ENCODE measurements at regions not wholly inside any gene's neighbourhood (a gene's known extent, or its start where the extent isn't known, plus 50 kb on each side); places are given as distances from the start of the nearest gene placed in this dataset.
"Not testable (repeated sequence)": the region's sequence is repeated elsewhere in the genome, so short reads cannot be mapped to it uniquely, and the experiment has no call there.

DNA sequence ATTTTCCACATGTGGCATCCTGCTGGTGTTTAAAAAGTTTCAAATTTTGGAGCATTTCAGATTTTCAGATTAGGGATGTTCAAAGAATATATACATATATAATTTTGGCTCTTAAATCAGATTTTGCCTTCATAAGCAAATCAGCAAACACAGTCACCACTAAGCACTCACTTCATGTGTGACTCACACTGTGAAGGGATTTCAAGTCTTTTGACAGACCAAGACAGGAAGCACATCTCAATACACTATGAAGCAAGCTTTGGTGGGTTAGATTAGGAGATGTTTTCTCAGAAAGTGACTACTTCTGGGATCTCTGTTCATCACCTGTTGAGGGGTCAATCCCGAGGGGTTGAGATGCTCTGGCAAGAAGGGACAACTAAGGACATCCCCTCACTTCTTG lies 227.8 kb upstream of the RBBP8 start:
- DNase-seq, result peak in 1 of 5 donors; percentile 5

- DNase-seq, result not testable (repeated sequence)
Measured at GRCh38 chr18:22706025-22706424, 227.1 kb upstream of the RBBP8 start.

- DNase-seq, result no peak
Measured at GRCh38 chr18:22709288-22710060, 223.7 kb upstream of the RBBP8 start.

GRCh38 chr18:22710673-22711191 lies 222.4 kb upstream of the RBBP8 start:
- no peak for DNase-seq

DNA sequence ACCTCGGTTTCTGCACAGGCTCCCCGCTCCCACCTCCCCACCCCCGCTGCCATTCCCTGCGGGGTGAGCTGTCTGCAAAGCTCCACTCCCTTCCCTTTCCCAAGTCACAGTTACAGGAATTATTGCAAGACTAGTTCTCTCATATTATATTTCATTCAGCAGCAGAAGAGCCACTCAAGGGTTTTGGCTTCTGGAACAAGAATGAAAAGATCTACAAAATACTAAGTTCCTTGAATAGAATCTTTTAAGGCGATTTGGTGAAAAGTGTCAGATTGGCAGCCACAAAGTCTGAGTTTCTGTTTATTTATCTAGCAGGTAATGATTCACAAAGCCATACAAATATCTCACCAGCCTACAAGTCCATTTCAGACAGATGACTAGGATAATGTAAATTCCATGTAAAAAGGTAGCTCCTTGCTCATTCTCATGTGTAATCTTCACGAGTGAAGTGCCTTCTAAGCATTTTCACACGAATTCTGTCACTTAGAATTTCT lies 221.9 kb upstream of the RBBP8 start:
- no peak for DNase-seq

DNA sequence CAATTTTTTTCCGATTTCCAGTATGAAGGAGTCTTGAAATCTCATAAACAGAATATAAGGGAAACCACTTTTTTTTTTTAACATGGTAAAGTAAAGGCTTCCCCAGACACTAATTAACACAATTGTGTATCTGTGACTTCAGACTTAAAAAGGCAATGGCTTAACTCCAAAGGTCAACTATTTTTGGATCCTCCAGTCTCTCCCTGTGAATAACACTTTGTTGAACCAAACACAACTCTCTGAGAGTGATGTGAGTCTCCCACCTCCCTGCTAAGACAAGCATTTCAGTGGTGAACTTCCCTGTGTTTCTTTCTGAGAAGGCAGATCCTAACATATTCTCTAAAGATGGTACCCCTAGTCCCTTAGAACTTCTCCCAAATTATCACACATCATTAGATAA lies 219.6 kb upstream of the RBBP8 start:
- no peak for DNase-seq

- DNase-seq, result not testable (repeated sequence)
Measured at GRCh38 chr18:22717536-22717935, 215.6 kb upstream of the RBBP8 start.

- no peak for DNase-seq
Measured at GRCh38 chr18:22723221-22723620, 209.9 kb upstream of the RBBP8 start.

- DNase-seq, result no peak
Measured at GRCh38 chr18:22723773-22724172, 209.4 kb upstream of the RBBP8 start.

DNA sequence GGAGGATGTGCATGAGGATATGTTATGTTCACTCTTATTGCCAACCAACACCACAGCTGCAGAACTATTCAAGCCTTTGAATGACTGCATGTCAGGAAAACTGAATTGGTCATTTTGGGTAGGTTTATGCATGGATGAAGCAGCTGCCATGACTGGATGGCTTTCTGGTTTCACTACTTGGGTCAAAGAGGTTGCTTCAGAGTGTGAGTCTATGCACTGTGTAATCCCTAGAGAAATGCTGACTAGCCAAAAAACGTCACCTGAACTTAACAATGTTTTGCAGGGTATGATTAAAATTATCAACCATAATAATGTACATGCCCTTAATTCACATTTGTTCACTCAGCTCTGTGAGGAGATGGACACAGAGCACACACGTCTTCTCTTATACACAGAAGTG lies 206.7 kb upstream of the RBBP8 start:
- DNase-seq, result no peak

GRCh38 chr18:22728016-22728415 lies 205.1 kb upstream of the RBBP8 start:
- DNase-seq, result no peak

DNA sequence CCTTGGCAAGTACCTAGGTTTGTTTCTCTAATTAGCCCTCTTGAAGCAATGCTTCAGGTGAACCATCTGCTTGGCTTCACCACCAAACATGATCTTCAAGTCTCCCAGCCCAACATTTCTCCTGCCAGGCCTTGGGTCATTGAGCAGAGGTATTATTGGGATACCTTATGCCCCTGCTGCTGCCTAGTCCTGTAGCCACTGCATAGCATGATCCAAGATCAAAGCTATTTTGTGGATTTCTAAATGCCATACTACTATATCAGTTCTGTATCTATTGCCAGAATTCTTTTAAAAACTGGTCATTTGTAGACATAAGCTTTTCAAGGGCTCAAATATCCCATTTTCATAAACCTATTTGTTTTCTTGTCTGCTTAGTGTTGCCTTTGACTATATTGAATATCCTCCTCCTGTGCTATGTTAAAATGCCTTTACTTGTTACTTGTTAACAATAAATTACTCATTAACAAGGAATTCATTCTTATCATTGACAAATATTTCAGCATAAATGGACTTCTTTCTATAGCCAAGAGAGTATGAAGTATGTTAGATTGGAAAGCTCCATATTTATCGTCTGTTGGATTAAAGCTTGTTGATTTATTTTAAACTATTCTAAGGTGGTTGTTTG lies 204.5 kb upstream of the RBBP8 start:
- no peak for DNase-seq

- no peak for DNase-seq
Measured at GRCh38 chr18:22731398-22731797, 201.7 kb upstream of the RBBP8 start.

- no peak for DNase-seq
Measured at GRCh38 chr18:22734105-22734661, 198.9 kb upstream of the RBBP8 start.

GRCh38 chr18:22734791-22735627 lies 198.1 kb upstream of the RBBP8 start:
- no peak for DNase-seq

DNA sequence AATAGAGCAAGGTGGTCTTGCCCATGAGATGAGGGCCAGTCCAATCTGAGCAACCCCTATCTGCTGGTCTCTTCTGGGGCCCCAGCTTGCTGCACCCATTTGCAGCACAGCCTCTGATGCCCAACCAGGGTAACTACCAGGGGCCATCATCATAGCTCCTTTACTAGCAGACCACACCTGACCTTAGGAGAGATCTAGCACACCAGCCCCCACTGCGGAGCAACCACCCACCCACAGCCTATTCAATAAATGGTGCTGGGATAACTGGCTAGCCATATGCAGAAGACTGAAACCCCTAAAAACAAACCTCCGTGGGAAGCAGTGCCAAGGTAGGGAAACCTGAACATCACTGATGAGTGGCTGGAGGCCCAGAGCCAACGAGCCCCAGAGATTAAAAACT lies 196.1 kb upstream of the RBBP8 start:
- no peak for DNase-seq

DNA sequence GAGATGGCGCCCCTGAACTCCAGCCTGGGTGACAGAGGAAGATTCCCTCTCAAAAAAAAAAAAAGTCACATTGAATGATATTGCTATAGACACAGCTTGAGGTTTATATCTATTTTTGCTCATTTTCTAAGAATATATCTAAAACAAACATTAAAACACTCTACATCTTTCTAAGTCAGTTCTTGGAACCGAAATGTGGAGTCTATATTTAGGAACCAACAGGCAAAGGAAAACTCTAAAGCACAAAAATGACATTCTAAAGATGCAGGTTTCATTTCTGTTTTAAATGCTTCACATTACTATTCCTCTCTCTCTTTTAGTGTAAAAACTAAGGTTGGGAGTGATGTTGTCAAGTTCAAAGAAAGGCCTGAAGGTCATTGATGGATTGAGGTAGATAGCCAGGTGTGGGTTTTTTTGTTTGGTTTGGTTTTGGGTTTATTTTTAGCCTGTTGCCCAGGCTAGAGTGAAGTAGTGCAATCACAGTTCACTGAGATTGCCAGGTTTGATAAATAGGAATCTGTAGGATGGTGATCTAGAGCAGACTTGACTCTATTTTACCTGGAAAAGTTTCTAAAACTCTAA lies 194.0 kb upstream of the RBBP8 start:
- no peak for DNase-seq

DNA sequence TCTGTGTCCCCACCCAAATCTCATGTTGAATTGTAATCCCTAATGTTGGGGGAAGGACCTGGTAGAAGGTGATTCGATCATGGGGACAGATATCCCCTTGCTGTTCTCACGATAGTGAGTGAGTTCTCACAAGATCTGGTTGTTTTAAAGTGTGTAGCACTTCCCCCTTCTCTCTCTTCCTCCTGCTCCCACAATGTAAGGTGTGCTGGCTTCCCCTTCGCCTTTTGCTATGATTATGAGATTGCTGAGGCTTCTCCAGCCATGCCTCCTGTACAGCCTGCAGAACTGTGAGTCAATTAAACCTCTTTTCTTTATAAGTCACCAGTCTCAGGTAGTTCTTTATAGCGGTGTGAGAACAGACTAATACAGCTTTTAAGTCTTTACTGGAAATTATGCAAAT lies 193.3 kb upstream of the RBBP8 start:
- DNase-seq, result peak in 1 of 5 donors; percentile 2

- DNase-seq, result peak in 1 of 5 donors; percentile 43
Measured at GRCh38 chr18:22741318-22741717, 191.8 kb upstream of the RBBP8 start.

GRCh38 chr18:22742409-22742808 lies 190.7 kb upstream of the RBBP8 start:
- DNase-seq, result no peak

GRCh38 chr18:22745966-22746365 lies 187.2 kb upstream of the RBBP8 start:
- no peak for DNase-seq

DNA sequence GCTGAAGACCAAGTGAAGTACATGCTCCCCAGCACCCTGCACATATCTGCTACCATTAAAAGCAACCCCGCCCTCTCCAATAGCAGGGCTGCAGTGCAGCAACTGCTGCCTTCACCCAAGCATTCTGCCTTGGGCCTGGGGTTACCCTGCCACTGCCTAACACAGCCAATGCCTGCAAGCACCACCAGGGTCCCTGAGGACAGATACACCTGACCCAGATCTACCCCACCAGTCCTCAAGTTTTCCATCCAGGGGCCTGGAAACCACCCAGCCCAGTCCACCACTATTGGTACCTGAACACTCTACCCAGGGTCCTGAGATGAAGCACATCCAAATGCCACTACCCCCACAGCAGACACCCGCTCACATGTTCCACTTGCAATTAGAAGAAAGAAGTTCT lies 181.1 kb upstream of the RBBP8 start:
- DNase-seq, result no peak

Measured in T-helper 1 cell (primary cell).